ENCODE measurements at regions not wholly inside any gene's neighbourhood (a gene's known extent, or its start where the extent isn't known, plus 50 kb on each side); places are given as distances from the start of the nearest gene placed in this dataset.

GRCh38 chr4:11618666-11619282, 190.1 kb upstream of the HS3ST1 start:
- FAIRE-seq = no peak
- Histone ChIP-seq H3K79me2 (ENCODE audit: control insufficient read depth, insufficient read depth, low read length) (no peaks in the 10 kb centered on the region), H3K27me3 (ENCODE audit: control insufficient read depth in 2 of 2, insufficient read depth in 2 of 2, low read length in 2 of 2) (no peaks in the 10 kb centered on the region), H3K9me1 (ENCODE audit: control insufficient read depth, insufficient read depth, low read length) (no peaks in the 10 kb centered on the region), H4K20me1 (replicated peaks; ENCODE audit: control insufficient read depth, insufficient read depth, low read length) (no peaks in the 10 kb centered on the region), H3K4me2 (ENCODE audit: insufficient read depth, low read length) (no peak overlapping the region), H3K9me3 (replicated peaks; ENCODE audit: control insufficient read depth, insufficient read depth, low read depth, low read length) (no peaks in the 10 kb centered on the region), H3K9ac (ENCODE audit: insufficient read depth in 1 of 2, low read depth in 2 of 2, low read length in 2 of 2) (no peak overlapping the region), H3K36me3 (ENCODE audit: control insufficient read depth, insufficient read depth, low read length) (no peaks in the 10 kb centered on the region), H3K4me1 (replicated peaks in 1 of 2; ENCODE audit: control insufficient read depth in 2 of 2, insufficient read depth in 2 of 2, low read length in 2 of 2) (no peaks in the 10 kb centered on the region), H3K27ac (ENCODE audit: extremely low read depth, low read depth, low read length) (no peak overlapping the region), H2AFZ (ENCODE audit: low read depth, low read length) (no peak overlapping the region), H3K4me3 (no peak overlapping the region)
- no peak for ATAC-seq
- DNase-seq (ENCODE audit: extremely low read depth in 1 of 4, low spot score in 3 of 4) = no peak
- no peak for TF ChIP-seq DEAF1 (CRISPR knock-in tag; IDR thresholded peaks at IDR 0.05)
- no peak for TF ChIP-seq ZBTB9 (CRISPR knock-in tag; IDR thresholded peaks at IDR 0.05)
- TF ChIP-seq PREB (CRISPR knock-in tag; IDR thresholded peaks at IDR 0.05) = no peak
- TF ChIP-seq SAFB (IDR thresholded peaks at IDR 0.05; ENCODE audit: borderline replicate concordance, low read depth, low read length) = no peak
- no peak for TF ChIP-seq POLR2H (tag; IDR thresholded peaks at IDR 0.05; ENCODE audit: low read depth)
- TF ChIP-seq RFX5 (IDR thresholded peaks at IDR 0.05; ENCODE audit: low read depth, low read length) = no peak
- TF ChIP-seq ZBED1 (IDR thresholded peaks at IDR 0.05) = no peak
- no peak for TF ChIP-seq SMARCA4 (IDR thresholded peaks at IDR 0.05)
- TF ChIP-seq ZKSCAN1 (IDR thresholded peaks at IDR 0.05; ENCODE audit: low read depth, low read length) = no peak
- TF ChIP-seq HDAC8 (tag; IDR thresholded peaks at IDR 0.05) = no peak
- TF ChIP-seq FOXP1 (CRISPR knock-in tag; IDR thresholded peaks at IDR 0.05) = no peak
- in situ Hi-C loops (cut with MboI) (no loop called here), intact Hi-C loops (cut with micrococcal nuclease) (no loop called here)
- BruUV-seq (replicated peaks) = no TSS peak
- 0% methylated on average over 2 of the region's 2 CpGs for WGBS (ENCODE audit: insufficient coverage, low coverage, missing lambda C conversion rate)
- ChIA-PET POLR2A (no interaction called here), CTCF (ENCODE audit: low intra/inter-chr PET ratio) (no interaction called here)

All from K562 (cell line).